PC-9 (cell line): ENCODE measurements at regions not wholly inside any gene's neighbourhood (a gene's known extent, or its start where the extent isn't known, plus 50 kb on each side); places are given as distances from the start of the nearest gene placed in this dataset.

Experiments used
- CTCF ChIP-seq: fragments of 200-600 bp; sonication (generic); conservative IDR thresholded peaks from 2 replicates; pipeline ENCODE4 v1.6.1; 2017; ENCODE audit warnings: mixed run types, antibody characterized with exemption, mild to moderate bottlenecking, moderate library complexity
- EZH2 ChIP-seq: fragments of 200-600 bp; sonication (generic); IDR thresholded peaks from 2 replicates; pipeline ENCODE4 v1.8.0; 2017; ENCODE audit warnings: antibody characterized with exemption, low read depth

GRCh38 chr19:13670846-13671245 is 93.5 kb upstream of the MRI1 start:
- TF ChIP-seq CTCF = no peak
- TF ChIP-seq EZH2 = no peak
